ENCODE measurements at regions not wholly inside any gene's neighbourhood (a gene's known extent, or its start where the extent isn't known, plus 50 kb on each side); places are given as distances from the start of the nearest gene placed in this dataset.

DNA sequence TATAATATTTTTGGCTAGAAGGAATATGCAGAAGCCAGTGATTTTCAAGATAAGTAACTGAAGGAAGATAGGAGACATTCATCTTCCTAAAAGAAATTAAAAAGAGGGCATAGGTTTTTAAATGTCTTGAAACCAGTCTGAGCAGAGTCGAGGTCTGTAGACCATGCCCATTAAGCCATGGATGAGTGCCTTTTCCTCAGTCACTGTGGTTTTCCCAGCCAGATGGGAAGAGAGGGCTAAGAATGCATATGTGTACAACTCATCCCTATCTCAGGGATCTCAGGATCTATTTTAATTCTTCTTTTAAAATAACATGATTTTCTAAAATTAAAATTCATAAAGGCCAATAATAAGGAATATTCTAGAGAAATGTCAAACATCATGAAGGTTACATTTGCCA, 112.8 kb downstream of the PPP1R3A start:
- TF ChIP-seq, protein P1, sequence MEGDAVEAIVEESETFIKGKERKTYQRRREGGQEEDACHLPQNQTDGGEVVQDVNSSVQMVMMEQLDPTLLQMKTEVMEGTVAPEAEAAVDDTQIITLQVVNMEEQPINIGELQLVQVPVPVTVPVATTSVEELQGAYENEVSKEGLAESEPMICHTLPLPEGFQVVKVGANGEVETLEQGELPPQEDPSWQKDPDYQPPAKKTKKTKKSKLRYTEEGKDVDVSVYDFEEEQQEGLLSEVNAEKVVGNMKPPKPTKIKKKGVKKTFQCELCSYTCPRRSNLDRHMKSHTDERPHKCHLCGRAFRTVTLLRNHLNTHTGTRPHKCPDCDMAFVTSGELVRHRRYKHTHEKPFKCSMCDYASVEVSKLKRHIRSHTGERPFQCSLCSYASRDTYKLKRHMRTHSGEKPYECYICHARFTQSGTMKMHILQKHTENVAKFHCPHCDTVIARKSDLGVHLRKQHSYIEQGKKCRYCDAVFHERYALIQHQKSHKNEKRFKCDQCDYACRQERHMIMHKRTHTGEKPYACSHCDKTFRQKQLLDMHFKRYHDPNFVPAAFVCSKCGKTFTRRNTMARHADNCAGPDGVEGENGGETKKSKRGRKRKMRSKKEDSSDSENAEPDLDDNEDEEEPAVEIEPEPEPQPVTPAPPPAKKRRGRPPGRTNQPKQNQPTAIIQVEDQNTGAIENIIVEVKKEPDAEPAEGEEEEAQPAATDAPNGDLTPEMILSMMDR (IDR thresholded peaks at IDR 0.05; ENCODE audit: borderline replicate concordance, extremely low read depth, low read length, poor library complexity, severe bottlenecking) = no peak
- no peak for TF ChIP-seq EZH2 (IDR thresholded peaks at IDR 0.05; ENCODE audit: borderline replicate concordance, low read depth, low read length, severe bottlenecking)

Measured in DND-41 (cell line).